Right cardiac atrium (tissue), 5 donors: ENCODE measurements at regions not wholly inside any gene's neighbourhood (a gene's known extent, or its start where the extent isn't known, plus 50 kb on each side); places are given as distances from the start of the nearest gene placed in this dataset.
A peak's percentile ranks its signal among the peaks of the same experiment; 100 is the strongest.

ENCODE experiments used
- ATAC-seq, 2 donors: fragments of 200-7000 bp; cut with Tn5 transposase; one replicate each; pipeline versions ENCODE4 v1.8.0 to v1.9.1; 2020; ENCODE audit warnings: moderate library complexity in 2 of 2, mild to moderate bottlenecking in 1 of 2
- DNase-seq, 3 donors: peaks; one replicate each; pipeline ENCODE4 v3.0.0-alpha.2; 2020
- H3K27ac ChIP-seq: one replicate; pipeline ENCODE4 v1.5.1; 2013; ENCODE audit warnings: mild to moderate bottlenecking, low read length, control low read depth, moderate library complexity
- H3K27me3 ChIP-seq: one replicate; pipeline ENCODE4 v1.6.1; 2013; ENCODE audit not compliant: control insufficient read depth, insufficient read depth
- H3K4me1 ChIP-seq: one replicate; pipeline ENCODE4 v1.6.1; 2013; ENCODE audit warnings: low read length; ENCODE audit not compliant: control insufficient read depth, insufficient read depth
- H3K4me3 ChIP-seq: one replicate; pipeline ENCODE4 v1.5.1; 2013; ENCODE audit warnings: low read length, control low read depth
- H3K9me3 ChIP-seq: one replicate; pipeline ENCODE4 v1.6.1; 2013; ENCODE audit warnings: low read length; ENCODE audit not compliant: control insufficient read depth
- WGBS: extraction: QIAGEN DNeasy Blood & Tissue Kit; methylation state at CpG from one replicate; pipeline ENCODE4 v1.1.7; 2013; 5-methylcytosine and 5-hydroxymethylcytosine counted together
- intact Hi-C, 4 donors: fragments of 100-400 bp; cut with DNase I; formaldehyde crosslinking; loops; one replicate each; pipeline versions ENCODE4 v1.11.0 to v1.14.0; 2022 to 2023
- donor health status: healthy with polysubstance abuse.
- donor health status: DM: no; HTN: yes; CAD: no.
- donor health status: DM: no; HTN: no; CAD: no.
- donor health status: DM: no; HTN: yes; CAD: no; lungs with severe emphysema.
- donor health status: DM: yes; HTN: yes; CAD: no.

- 65% methylated on average over 6 of the region's 6 CpGs for WGBS
- ATAC-seq: no peak
- Histone ChIP-seq H3K9me3 (no peaks in the 10 kb centered on the region), H3K4me1 (no peaks in the 10 kb centered on the region), H3K27ac (no peak overlapping the region), H3K27me3 (no peaks in the 10 kb centered on the region), H3K4me3 (no peak overlapping the region)
- intact Hi-C loops: loop anchor here in 2 of 4 donors (10.0 kb wide), 2 partner anchors 58 to 468 kb away; no protein-coding TSS in a partner anchor
- no peak for DNase-seq
These were observed 79.5 kb downstream of the BLID start for GRCh38 chr11:122036493-122036892.

- Histone ChIP-seq H3K4me3 (no peak overlapping the region), H3K4me1 (no peaks in the 10 kb centered on the region), H3K9me3 (no peaks in the 10 kb centered on the region), H3K27me3 (no peaks in the 10 kb centered on the region), H3K27ac (no peak overlapping the region)
- intact Hi-C loops: loop anchor here in 2 of 4 donors (10.0 kb wide), 2 partner anchors 59 to 469 kb away; no protein-coding TSS in a partner anchor
- DNase-seq: no peak
- WGBS: 25% methylated on average over 1 of the region's 1 CpG
- peak; percentile 45 for ATAC-seq
These were observed 80.0 kb downstream of the BLID start for GRCh38 chr11:122036018-122036417.

GRCh38 chr11:122033631-122034030 lies 82.4 kb downstream of the BLID start:
- WGBS: 90% methylated on average over 2 of the region's 2 CpGs
- H3K9me3 ChIP-seq: no peaks in the 10 kb centered on the region
- H3K4me3 ChIP-seq: no peak overlapping the region
- H3K27ac ChIP-seq: no peak overlapping the region
- intact Hi-C loops: loop anchor here in 2 of 4 donors (10.0 kb wide), 2 partner anchors 61 to 471 kb away; no protein-coding TSS in a partner anchor
- no peaks in the 10 kb centered on the region for H3K4me1 ChIP-seq
- DNase-seq (no peak), ATAC-seq (no peak)
- no peaks in the 10 kb centered on the region for H3K27me3 ChIP-seq

- 73% methylated on average over 2 of the region's 2 CpGs for WGBS
- H3K4me1 ChIP-seq: no peaks in the 10 kb centered on the region
- DNase-seq (peak in 1 of 3 donors; percentile 35), ATAC-seq (peak in 1 of 2 donors; percentile 39)
- H3K27me3 ChIP-seq: no peaks in the 10 kb centered on the region
- no peaks in the 10 kb centered on the region for H3K9me3 ChIP-seq
- H3K4me3 ChIP-seq: no peak overlapping the region
- intact Hi-C loops: loop anchor here in 2 of 4 donors (10.0 kb wide), 2 partner anchors 62 to 472 kb away; no protein-coding TSS in a partner anchor
- no peak overlapping the region for H3K27ac ChIP-seq
These were observed 82.8 kb downstream of the BLID start for GRCh38 chr11:122033193-122033592.

- DNase-seq (peak in 2 of 3 donors; percentile 22 to 54), ATAC-seq (peak; percentile 47 to 73)
- WGBS: 65% methylated on average over 3 of the region's 3 CpGs
- no peak overlapping the region for H3K4me3 ChIP-seq
- no peaks in the 10 kb centered on the region for H3K4me1 ChIP-seq
- H3K27ac ChIP-seq: no peak overlapping the region
- no peaks in the 10 kb centered on the region for H3K27me3 ChIP-seq
- H3K9me3 ChIP-seq: no peaks in the 10 kb centered on the region
- intact Hi-C loops: loop anchor here in 2 of 4 donors (10.0 kb wide), 2 partner anchors 62 to 472 kb away; no protein-coding TSS in a partner anchor
These were observed 83.7 kb downstream of the BLID start for GRCh38 chr11:122032317-122032716.

- no peak overlapping the region for H3K27ac ChIP-seq
- WGBS: 95% methylated on average over 1 of the region's 1 CpG
- no peaks in the 10 kb centered on the region for H3K9me3 ChIP-seq
- H3K27me3 ChIP-seq: no peaks in the 10 kb centered on the region
- no peak for DNase-seq
- intact Hi-C loops: loop anchor here in 2 of 4 donors (10.0 kb wide), 2 partner anchors 63 to 473 kb away; no protein-coding TSS in a partner anchor
- H3K4me1 ChIP-seq: no peaks in the 10 kb centered on the region
- no peak overlapping the region for H3K4me3 ChIP-seq
- ATAC-seq: no peak
These were observed 84.2 kb downstream of the BLID start for GRCh38 chr11:122031813-122032212.

GRCh38 chr11:122030286-122030685 lies 85.7 kb downstream of the BLID start:
- H3K27me3 ChIP-seq: no peaks in the 10 kb centered on the region
- 57% methylated on average over 3 of the region's 3 CpGs for WGBS
- no peaks in the 10 kb centered on the region for H3K9me3 ChIP-seq
- no peak overlapping the region for H3K27ac ChIP-seq
- ATAC-seq (no peak), DNase-seq (peak in 1 of 3 donors; percentile 16)
- no peak overlapping the region for H3K4me3 ChIP-seq
- intact Hi-C loops: loop anchor here in 2 of 4 donors (10.0 kb wide), 2 partner anchors 65 to 475 kb away; no protein-coding TSS in a partner anchor
- no peaks in the 10 kb centered on the region for H3K4me1 ChIP-seq

- Histone ChIP-seq H3K27ac (no peak overlapping the region), H3K4me1 (no peaks in the 10 kb centered on the region), H3K4me3 (no peak overlapping the region), H3K9me3 (no peaks in the 10 kb centered on the region), H3K27me3 (no peaks in the 10 kb centered on the region)
- intact Hi-C loops: loop anchor here in 2 of 4 donors (10.0 kb wide), 2 partner anchors 176 to 374 kb away; no protein-coding TSS in a partner anchor
- 86% methylated on average over 4 of the region's 4 CpGs for WGBS
- DNase-seq (no peak), ATAC-seq (no peak)
These were observed 87.5 kb downstream of the BLID start for GRCh38 chr11:122028545-122028944.

- DNase-seq (no peak), ATAC-seq (no peak)
- Histone ChIP-seq H3K27ac (no peak overlapping the region), H3K27me3 (no peaks in the 10 kb centered on the region), H3K9me3 (no peaks in the 10 kb centered on the region), H3K4me3 (no peak overlapping the region), H3K4me1 (no peaks in the 10 kb centered on the region)
- intact Hi-C loops: loop anchor here in 2 of 4 donors (10.0 kb wide), 2 partner anchors 177 to 373 kb away; no protein-coding TSS in a partner anchor
- WGBS: 93% methylated on average over 2 of the region's 2 CpGs
These were observed 88.0 kb downstream of the BLID start for GRCh38 chr11:122028036-122028435.

- DNase-seq: no peak
- Histone ChIP-seq H3K4me1 (no peaks in the 10 kb centered on the region), H3K9me3 (no peaks in the 10 kb centered on the region), H3K4me3 (no peak overlapping the region), H3K27ac (no peak overlapping the region), H3K27me3 (no peaks in the 10 kb centered on the region)
- ATAC-seq: no peak
- intact Hi-C loops: loop anchor here in 2 of 4 donors (10.0 kb wide), 2 partner anchors 179 to 371 kb away; no protein-coding TSS in a partner anchor
- WGBS: 93% methylated on average over 12 of the region's 12 CpGs
These were observed 90.3 kb downstream of the BLID start for GRCh38 chr11:122025757-122026156.

GRCh38 chr11:122024278-122024677 lies 91.7 kb downstream of the BLID start:
- Histone ChIP-seq H3K9me3 (no peaks in the 10 kb centered on the region), H3K27me3 (no peaks in the 10 kb centered on the region), H3K4me3 (no peak overlapping the region), H3K4me1 (no peaks in the 10 kb centered on the region), H3K27ac (no peak overlapping the region)
- DNase-seq (peak in 1 of 3 donors; percentile 26), ATAC-seq (peak in 1 of 2 donors; percentile 29)
- intact Hi-C loops: loop anchor here in 3 of 4 donors (5.0 to 10.0 kb wide), 4 partner anchors 178 to 369 kb away; no protein-coding TSS in a partner anchor
- 57% methylated on average over 3 of the region's 3 CpGs for WGBS
